ENCODE measurements at regions not wholly inside any gene's neighbourhood (a gene's known extent, or its start where the extent isn't known, plus 50 kb on each side); places are given as distances from the start of the nearest gene placed in this dataset.

- Histone ChIP-seq H3K4me1 (ENCODE audit: insufficient read depth, low read length) (no peaks in the 10 kb centered on the region), H3K27ac (ENCODE audit: low read depth in 1 of 2, low read length in 2 of 2) (no peak overlapping the region), H3K4me3 (ENCODE audit: low read length) (no peak overlapping the region), H3K9me3 (ENCODE audit: control insufficient read depth in 1 of 2, insufficient read depth in 1 of 2, low read length in 2 of 2) (no peaks in the 10 kb centered on the region), H3K36me3 (ENCODE audit: insufficient read depth, low read length) (no peaks in the 10 kb centered on the region), H3K27me3 (ENCODE audit: control insufficient read depth in 1 of 2, insufficient read depth in 2 of 2, low read length in 2 of 2) (no peaks in the 10 kb centered on the region)
- POLR2A ChIA-PET, result no interaction called here
- Mint-ChIP-seq H3K4me3 (no peak overlapping the region), H3K9me3 (peaks cover 5% of the 10 kb centered on the region), H3K36me3 (ENCODE audit: low read depth) (no peaks in the 10 kb centered on the region), H3K27me3 (no peaks in the 10 kb centered on the region), H3K27ac (no peak overlapping the region), H3K4me1 (ENCODE audit: low read depth) (no peaks in the 10 kb centered on the region)
- intact Hi-C loops (cut with DNase I, micrococcal nuclease), result no loop called here
- no peak for TF ChIP-seq CTCF (IDR thresholded peaks at IDR 0.05)
- CTCF ChIA-PET, result no interaction called here
- ATAC-seq (ENCODE audit: poor library complexity) (no peak), DNase-seq (no peak)
These were observed 1772.0 kb upstream of the FLRT2 start for GRCh38 chr14:83757916-83758315.

- Histone ChIP-seq H3K36me3 (ENCODE audit: insufficient read depth, low read length) (no peaks in the 10 kb centered on the region), H3K9me3 (ENCODE audit: control insufficient read depth in 1 of 2, insufficient read depth in 1 of 2, low read length in 2 of 2) (no peaks in the 10 kb centered on the region), H3K4me1 (ENCODE audit: insufficient read depth, low read length) (no peaks in the 10 kb centered on the region), H3K4me3 (ENCODE audit: low read length) (no peak overlapping the region), H3K27ac (ENCODE audit: low read depth in 1 of 2, low read length in 2 of 2) (no peak overlapping the region), H3K27me3 (ENCODE audit: control insufficient read depth in 1 of 2, insufficient read depth in 2 of 2, low read length in 2 of 2) (no peaks in the 10 kb centered on the region)
- peaks cover 7% of the 10 kb centered on the region for H3K9me3 Mint-ChIP-seq
- CTCF ChIA-PET, result no interaction called here
- no peak overlapping the region for H3K27ac Mint-ChIP-seq
- POLR2A ChIA-PET, result no interaction called here
- H3K36me3 Mint-ChIP-seq (ENCODE audit: low read depth), result no peaks in the 10 kb centered on the region
- intact Hi-C loops (cut with DNase I, micrococcal nuclease), result no loop called here
- H3K27me3 Mint-ChIP-seq, result no peaks in the 10 kb centered on the region
- H3K4me1 Mint-ChIP-seq (ENCODE audit: low read depth), result no peaks in the 10 kb centered on the region
- no peak for ATAC-seq (ENCODE audit: poor library complexity)
- no peak for DNase-seq
- H3K4me3 Mint-ChIP-seq, result no peak overlapping the region
- no peak for TF ChIP-seq CTCF (IDR thresholded peaks at IDR 0.05)
These were observed 1765.0 kb upstream of the FLRT2 start for GRCh38 chr14:83764656-83765599.

GRCh38 chr14:83777516-83777915, 1752.4 kb upstream of the FLRT2 start:
- POLR2A ChIA-PET, result no interaction called here
- Mint-ChIP-seq H3K4me3 (no peak overlapping the region), H3K27ac (no peak overlapping the region), H3K4me1 (ENCODE audit: low read depth) (no peaks in the 10 kb centered on the region), H3K9me3 (peaks cover 9% of the 10 kb centered on the region), H3K27me3 (no peaks in the 10 kb centered on the region), H3K36me3 (ENCODE audit: low read depth) (no peaks in the 10 kb centered on the region)
- CTCF ChIA-PET, result no interaction called here
- no peak for DNase-seq
- no peaks in the 10 kb centered on the region for H3K4me1 ChIP-seq (ENCODE audit: insufficient read depth, low read length)
- TF ChIP-seq CTCF (IDR thresholded peaks at IDR 0.05), result no peak
- H3K9me3 ChIP-seq (ENCODE audit: control insufficient read depth in 1 of 2, insufficient read depth in 1 of 2, low read length in 2 of 2), result peaks cover 0 to 3% of the 10 kb centered on the region in 2 experiments
- no peaks in the 10 kb centered on the region for H3K36me3 ChIP-seq (ENCODE audit: insufficient read depth, low read length)
- intact Hi-C loops (cut with DNase I, micrococcal nuclease), result no loop called here
- ATAC-seq (ENCODE audit: poor library complexity), result no peak
- no peaks in the 10 kb centered on the region for H3K27me3 ChIP-seq (ENCODE audit: control insufficient read depth in 1 of 2, insufficient read depth in 2 of 2, low read length in 2 of 2)
- H3K4me3 ChIP-seq (ENCODE audit: low read length), result no peak overlapping the region
- H3K27ac ChIP-seq (ENCODE audit: low read depth in 1 of 2, low read length in 2 of 2), result no peak overlapping the region

All from CD4-positive, alpha-beta T cell (primary cell).